IMR-90 (cell line): ENCODE measurements at regions not wholly inside any gene's neighbourhood (a gene's known extent, or its start where the extent isn't known, plus 50 kb on each side); places are given as distances from the start of the nearest gene placed in this dataset.
A peak's percentile ranks its signal among the peaks of the same experiment; 100 is the strongest.

Experiments used
- ATAC-seq: fragments of 200-7000 bp; cut with Tn5 transposase; 2 replicates; pipeline ENCODE4 v1.9.1; 2020; ENCODE audit warnings: low read depth, mild to moderate bottlenecking, moderate library complexity
- BruUV-seq: library from RNA; stranded (reverse); fragments of 400-500 nt; replicated peaks from 2 replicates; lab custom pipeline; 2021; lab: Mats Ljungman, UMichigan
- CTCF ChIA-PET: fragments of 300-600 bp; formaldehyde crosslinking; extraction: SDS; loops from one replicate; lab custom pipeline; 2021; ENCODE audit warnings: antibody characterized with exemption; lab: Yijun Ruan, JAX
- POLR2A ChIA-PET: fragments of 300-600 bp; sonication (Branson Sonifier 250); formaldehyde crosslinking; loops from one replicate; lab custom pipeline; 2022; ENCODE audit warnings: antibody characterized with exemption; ENCODE audit not compliant: unreplicated experiment; lab: Charles Lee
- DNase-seq: peaks from one replicate; pipeline ENCODE4 v3.0.0; 2013
- H2AFZ ChIP-seq: replicated peaks from 2 replicates; pipeline ENCODE3; 2013; ENCODE audit warnings: low read length, mild to moderate bottlenecking; ENCODE audit not compliant: poor library complexity
- H2AK5ac ChIP-seq: 2 replicates; pipeline ENCODE4 v1.6.1; 2013; ENCODE audit warnings: low read depth, low read length, inconsistent platforms
- H2AK9ac ChIP-seq: replicated peaks from 2 replicates; pipeline ENCODE3; 2013; ENCODE audit warnings: mild to moderate bottlenecking, low read depth, low read length, moderate library complexity; ENCODE audit not compliant: poor library complexity
- H2BK120ac ChIP-seq: 2 replicates; pipeline ENCODE4 v1.6.1; 2013; ENCODE audit warnings: low read depth, low read length, inconsistent platforms
- H2BK15ac ChIP-seq: 3 replicates; pipeline ENCODE4 v1.6.1; 2013; ENCODE audit warnings: low read depth, low read length, inconsistent platforms
- H2BK20ac ChIP-seq: 2 replicates; pipeline ENCODE4 v1.6.1; 2013; ENCODE audit warnings: low read depth, mild to moderate bottlenecking, inconsistent platforms, low read length, moderate library complexity
- H2BK5ac ChIP-seq: 2 replicates; pipeline ENCODE4 v1.6.1; 2013; ENCODE audit warnings: mild to moderate bottlenecking, low read depth, low read length, inconsistent platforms; ENCODE audit not compliant: poor library complexity, severe bottlenecking
- H3K14ac ChIP-seq: replicated peaks from 2 replicates; pipeline ENCODE4 v1.6.1; 2013; ENCODE audit warnings: low read depth, low read length, inconsistent platforms
- H3K18ac ChIP-seq: 2 replicates; pipeline ENCODE4 v1.6.1; 2013; ENCODE audit warnings: low read depth, low read length, control low read depth
- H3K23ac ChIP-seq: 2 replicates; pipeline ENCODE4 v1.6.1; 2013; ENCODE audit warnings: low read depth, low read length, inconsistent platforms
- H3K27ac ChIP-seq: 2 replicates; pipeline ENCODE4 v1.5.1; 2013; ENCODE audit warnings: mild to moderate bottlenecking, control low read depth, low read length; ENCODE audit not compliant: insufficient read depth
- H3K27me3 ChIP-seq: 2 replicates; pipeline ENCODE4 v1.6.1; 2013; ENCODE audit warnings: low read length; ENCODE audit not compliant: control insufficient read depth, insufficient read depth
- H3K36me3 ChIP-seq: 2 replicates; pipeline ENCODE4 v1.6.1; 2013; ENCODE audit warnings: low read length, mixed read lengths; ENCODE audit not compliant: control insufficient read depth, insufficient read depth
- H3K4ac ChIP-seq: 2 replicates; pipeline ENCODE4 v1.6.1; 2013; ENCODE audit warnings: low read depth, low read length, inconsistent platforms
- H3K4me1 ChIP-seq: 2 replicates; pipeline ENCODE4 v1.6.1; 2013; ENCODE audit warnings: low read length, mixed read lengths; ENCODE audit not compliant: control insufficient read depth, insufficient read depth
- H3K4me2 ChIP-seq: 2 replicates; pipeline ENCODE4 v1.6.1; 2013; ENCODE audit warnings: low read depth, mild to moderate bottlenecking, control low read depth, low read length, moderate library complexity
- H3K4me3 ChIP-seq: 2 replicates; pipeline ENCODE4 v1.5.1; 2013; ENCODE audit warnings: low read depth, mild to moderate bottlenecking, control low read depth, low read length, moderate library complexity; ENCODE audit not compliant: insufficient read depth
- H3K56ac ChIP-seq: 2 replicates; pipeline ENCODE4 v1.6.1; 2013; ENCODE audit warnings: low read length, inconsistent platforms; ENCODE audit not compliant: insufficient read depth; ENCODE audit errors: extremely low read depth
- H3K79me1 ChIP-seq, 2 experiments: 2 replicates each; pipeline ENCODE4 v1.6.1; 2013; ENCODE audit warnings: low read length in 2 of 2, inconsistent platforms in 1 of 2, low read depth in 1 of 2
- H3K9ac ChIP-seq: 2 replicates; pipeline ENCODE4 v1.6.1; 2013; ENCODE audit warnings: low read depth, low read length, control low read depth
- H3K9me1 ChIP-seq: 2 replicates; pipeline ENCODE4 v1.6.1; 2013; ENCODE audit warnings: low read length, inconsistent platforms; ENCODE audit not compliant: insufficient read depth
- H3K9me3 ChIP-seq: 2 replicates; pipeline ENCODE4 v1.6.1; 2013; ENCODE audit warnings: low read length; ENCODE audit not compliant: control insufficient read depth, insufficient read depth
- H4K20me1 ChIP-seq: 2 replicates; pipeline ENCODE4 v1.6.1; 2013; ENCODE audit warnings: low read length, inconsistent platforms; ENCODE audit not compliant: insufficient read depth
- H4K5ac ChIP-seq: 2 replicates; pipeline ENCODE4 v1.6.1; 2013; ENCODE audit warnings: mild to moderate bottlenecking, low read depth, low read length, control low read depth
- H4K8ac ChIP-seq, 2 experiments: 2 replicates each; pipeline ENCODE4 v1.6.1; 2013; ENCODE audit warnings: low read depth in 2 of 2, low read length in 2 of 2, control low read depth in 1 of 2, inconsistent platforms in 1 of 2
- H4K91ac ChIP-seq: 2 replicates; pipeline ENCODE4 v1.6.1; 2013; ENCODE audit warnings: low read depth, low read length, inconsistent platforms; ENCODE audit not compliant: insufficient read depth
- BHLHE40 ChIP-seq: fragments of 150-350 bp; IDR thresholded peaks from 2 replicates; pipeline ENCODE4 v1.6.1; 2016; ENCODE audit warnings: mild to moderate bottlenecking, low read depth, low read length
- CEBPB ChIP-seq: IDR thresholded peaks from 2 replicates; pipeline ENCODE4 v1.6.1; 2012; ENCODE audit warnings: low read depth, low read length, improper control_type of control experiment
- CHD1 ChIP-seq: IDR thresholded peaks from 2 replicates; pipeline ENCODE4 v1.6.1; 2012; ENCODE audit warnings: low read depth, low read length, improper control_type of control experiment
- FOS ChIP-seq: fragments of 150-350 bp; IDR thresholded peaks from 2 replicates; pipeline ENCODE4 v1.6.1; 2016; ENCODE audit warnings: low read depth, low read length
- MAFK ChIP-seq: IDR thresholded peaks from 2 replicates; pipeline ENCODE4 v1.6.1; 2012; ENCODE audit warnings: low read depth, low read length, improper control_type of control experiment
- MAZ ChIP-seq: IDR thresholded peaks from 2 replicates; pipeline ENCODE4 v1.6.1; 2012; ENCODE audit warnings: low read depth, mild to moderate bottlenecking, low read length, improper control_type of control experiment, moderate library complexity, borderline replicate concordance
- MXI1 ChIP-seq: IDR thresholded peaks from 2 replicates; pipeline ENCODE4 v1.6.1; 2012; ENCODE audit warnings: low read depth, mild to moderate bottlenecking, low read length, moderate library complexity, borderline replicate concordance
- NFE2L2 ChIP-seq: fragments of 150-350 bp; IDR thresholded peaks from 2 replicates; pipeline ENCODE4 v1.6.1; 2016; ENCODE audit warnings: low read depth, mild to moderate bottlenecking, low read length
- POLR2A ChIP-seq: IDR thresholded peaks from 2 replicates; pipeline ENCODE4 v1.6.1; 2012; ENCODE audit warnings: mild to moderate bottlenecking, low read depth, low read length
- RAD21 ChIP-seq: IDR thresholded peaks from 2 replicates; pipeline ENCODE4 v1.6.1; 2012; ENCODE audit warnings: low read length, improper control_type of control experiment
- RCOR1 ChIP-seq: IDR thresholded peaks from 2 replicates; pipeline ENCODE4 v1.6.1; 2012; ENCODE audit warnings: mild to moderate bottlenecking, low read length, improper control_type of control experiment; ENCODE audit not compliant: insufficient replicate concordance
- RFX5 ChIP-seq: IDR thresholded peaks from 2 replicates; pipeline ENCODE4 v1.8.0; 2012; ENCODE audit warnings: low read depth, mild to moderate bottlenecking, low read length, moderate library complexity
- SMC3 ChIP-seq: fragments of 150-350 bp; IDR thresholded peaks from 2 replicates; pipeline ENCODE4 v1.6.1; 2016; ENCODE audit warnings: low read depth, mild to moderate bottlenecking, antibody characterized with exemption, low read length, moderate library complexity
- WGBS, 2 experiments: methylation state at CpG; one replicate each; pipeline versions ENCODE4 v1.1.5 to v1.1.7; 2013; ENCODE audit warnings: missing lambda C conversion rate in 2 of 2; ENCODE audit not compliant: insufficient read length in 1 of 2; ENCODE audit errors: extremely low coverage in 2 of 2; 5-methylcytosine and 5-hydroxymethylcytosine counted together
- dilution Hi-C: fragments of 300-500 bp; cut with HindIII; formaldehyde crosslinking; loops from one replicate; pipeline ENCODE4 v1.14.3; 2018; ENCODE audit warnings: low sequenced_read_pairs; ENCODE audit not compliant: unreplicated experiment
- in situ Hi-C: fragments of 300-500 bp; cut with MboI; formaldehyde crosslinking; loops from 3 replicates; pipeline ENCODE4 v1.14.3; 2019; ENCODE audit warnings: low sequenced_read_pairs, inconsistent platforms, mixed read lengths
- intact Hi-C: fragments of 100-400 bp; cut with micrococcal nuclease; formaldehyde crosslinking; loops from 2 replicates; pipeline ENCODE4 v1.10.0; 2022
- TF ChIP-seq, protein P1 (sequence below): fragments of 150-350 bp; IDR thresholded peaks from 2 replicates; pipeline ENCODE4 v1.6.1; 2016; ENCODE audit warnings: low read depth, mild to moderate bottlenecking, low read length, moderate library complexity, borderline replicate concordance
- TF ChIP-seq, protein P2 (sequence below): fragments of 150-350 bp; IDR thresholded peaks from 2 replicates; pipeline ENCODE4 v1.6.1; 2017; ENCODE audit warnings: mild to moderate bottlenecking, antibody characterized with exemption, low read length, low read depth
- TF ChIP-seq, protein P3 (sequence below): conservative IDR thresholded peaks from 2 replicates; pipeline ENCODE4 v1.5.1; 2012; ENCODE audit warnings: mild to moderate bottlenecking, low read depth, low read length, improper control_type of control experiment

DNA sequence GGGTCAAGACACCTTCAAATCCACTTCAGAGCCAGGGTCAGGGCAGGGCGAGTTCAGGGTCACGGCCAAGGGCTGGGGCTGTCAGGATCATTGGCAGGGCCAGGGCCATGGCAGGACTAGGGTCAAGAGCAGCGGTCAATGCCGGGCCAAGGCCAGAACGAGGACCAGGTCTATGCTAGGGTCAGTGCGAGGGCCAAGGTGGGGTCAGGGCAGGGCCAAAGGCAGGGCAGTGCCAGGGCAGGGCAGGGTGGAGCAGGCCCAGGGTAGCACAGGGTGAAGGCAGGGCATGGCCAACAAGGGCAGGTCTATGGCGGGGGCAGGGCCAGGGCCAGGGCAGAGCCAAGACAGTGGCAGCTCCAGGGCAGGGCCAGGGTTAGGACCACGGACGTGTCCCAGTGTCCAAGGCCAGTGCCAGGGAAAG is 154.0 kb downstream of the LIPI start:
- Histone ChIP-seq H3K4me2 (no peak overlapping the region), H2AK9ac (peak overlapping the region; percentile 42), H3K14ac (no peak overlapping the region), H2BK120ac (no peak overlapping the region), H3K56ac (no peak overlapping the region), H2AFZ (no peak overlapping the region), H2AK5ac (no peak overlapping the region), H3K4ac (no peak overlapping the region), H3K4me3 (no peak overlapping the region), H3K27ac (no peak overlapping the region), H2BK20ac (no peak overlapping the region), H3K9me3 (no peaks in the 10 kb centered on the region), H3K9ac (no peak overlapping the region), H2BK5ac (no peak overlapping the region), H4K5ac (no peak overlapping the region), H3K23ac (no peak overlapping the region), H4K8ac (no peak overlapping the region), H3K4me1 (no peaks in the 10 kb centered on the region), H3K79me1 (peaks cover 4 to 14% of the 10 kb centered on the region in 2 experiments; a peak in 2 of 4 replicates), H3K36me3 (no peaks in the 10 kb centered on the region), H3K27me3 (no peaks in the 10 kb centered on the region), H4K91ac (no peak overlapping the region), H4K20me1 (no peaks in the 10 kb centered on the region), H3K18ac (no peak overlapping the region), H2BK15ac (no peak overlapping the region), H3K9me1 (no peaks in the 10 kb centered on the region)
- 100% methylated on average over 7 of the region's 9 CpGs; no CpG with 5 or more reads in 1 of the 2 experiments for WGBS, 2 experiments
- DNase-seq: no peak
- ChIA-PET CTCF (no interaction called here), POLR2A (no interaction called here)
- dilution Hi-C loops (no loop called here), in situ Hi-C loops (no loop called here), intact Hi-C loops (loop anchor here (5.0 kb wide), 1 partner anchor 74 kb away; no protein-coding TSS in a partner anchor)
- TF ChIP-seq, protein P1, sequence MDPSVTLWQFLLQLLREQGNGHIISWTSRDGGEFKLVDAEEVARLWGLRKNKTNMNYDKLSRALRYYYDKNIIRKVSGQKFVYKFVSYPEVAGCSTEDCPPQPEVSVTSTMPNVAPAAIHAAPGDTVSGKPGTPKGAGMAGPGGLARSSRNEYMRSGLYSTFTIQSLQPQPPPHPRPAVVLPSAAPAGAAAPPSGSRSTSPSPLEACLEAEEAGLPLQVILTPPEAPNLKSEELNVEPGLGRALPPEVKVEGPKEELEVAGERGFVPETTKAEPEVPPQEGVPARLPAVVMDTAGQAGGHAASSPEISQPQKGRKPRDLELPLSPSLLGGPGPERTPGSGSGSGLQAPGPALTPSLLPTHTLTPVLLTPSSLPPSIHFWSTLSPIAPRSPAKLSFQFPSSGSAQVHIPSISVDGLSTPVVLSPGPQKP: no peak
- TF ChIP-seq CEBPB (no peak), MAFK (no peak), NFE2L2 (no peak), SMC3 (no peak), BHLHE40 (no peak), RAD21 (no peak), RCOR1 (no peak), MXI1 (no peak), MAZ (no peak), CHD1 (no peak), POLR2A (no peak), RFX5 (no peak), FOS (no peak)
- TF ChIP-seq, protein P2, sequence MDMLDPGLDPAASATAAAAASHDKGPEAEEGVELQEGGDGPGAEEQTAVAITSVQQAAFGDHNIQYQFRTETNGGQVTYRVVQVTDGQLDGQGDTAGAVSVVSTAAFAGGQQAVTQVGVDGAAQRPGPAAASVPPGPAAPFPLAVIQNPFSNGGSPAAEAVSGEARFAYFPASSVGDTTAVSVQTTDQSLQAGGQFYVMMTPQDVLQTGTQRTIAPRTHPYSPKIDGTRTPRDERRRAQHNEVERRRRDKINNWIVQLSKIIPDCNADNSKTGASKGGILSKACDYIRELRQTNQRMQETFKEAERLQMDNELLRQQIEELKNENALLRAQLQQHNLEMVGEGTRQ: no peak
- TF ChIP-seq, protein P3, sequence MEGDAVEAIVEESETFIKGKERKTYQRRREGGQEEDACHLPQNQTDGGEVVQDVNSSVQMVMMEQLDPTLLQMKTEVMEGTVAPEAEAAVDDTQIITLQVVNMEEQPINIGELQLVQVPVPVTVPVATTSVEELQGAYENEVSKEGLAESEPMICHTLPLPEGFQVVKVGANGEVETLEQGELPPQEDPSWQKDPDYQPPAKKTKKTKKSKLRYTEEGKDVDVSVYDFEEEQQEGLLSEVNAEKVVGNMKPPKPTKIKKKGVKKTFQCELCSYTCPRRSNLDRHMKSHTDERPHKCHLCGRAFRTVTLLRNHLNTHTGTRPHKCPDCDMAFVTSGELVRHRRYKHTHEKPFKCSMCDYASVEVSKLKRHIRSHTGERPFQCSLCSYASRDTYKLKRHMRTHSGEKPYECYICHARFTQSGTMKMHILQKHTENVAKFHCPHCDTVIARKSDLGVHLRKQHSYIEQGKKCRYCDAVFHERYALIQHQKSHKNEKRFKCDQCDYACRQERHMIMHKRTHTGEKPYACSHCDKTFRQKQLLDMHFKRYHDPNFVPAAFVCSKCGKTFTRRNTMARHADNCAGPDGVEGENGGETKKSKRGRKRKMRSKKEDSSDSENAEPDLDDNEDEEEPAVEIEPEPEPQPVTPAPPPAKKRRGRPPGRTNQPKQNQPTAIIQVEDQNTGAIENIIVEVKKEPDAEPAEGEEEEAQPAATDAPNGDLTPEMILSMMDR: no peak
- no TSS peak for BruUV-seq
- ATAC-seq: no peak
